Activated CD4-positive, CD25-positive, alpha-beta regulatory T cell (primary cell): ENCODE measurements at regions not wholly inside any gene's neighbourhood (a gene's known extent, or its start where the extent isn't known, plus 50 kb on each side); places are given as distances from the start of the nearest gene placed in this dataset.
"Not testable (repeated sequence)": the region's sequence is repeated elsewhere in the genome, so short reads cannot be mapped to it uniquely, and the experiment has no call there.

Source experiments
- DNase-seq, 4 experiments: peaks; one replicate each; lab custom pipeline; 2025; lab: John Stamatoyannopoulos, UW

GRCh38 chr3:106075731-106076130, 206.9 kb upstream of the CBLB start:
- DNase-seq, result not testable (repeated sequence)

GRCh38 chr3:106078635-106079034, 209.8 kb upstream of the CBLB start:
- DNase-seq, result no peak

- no peak for DNase-seq
These were observed 213.8 kb upstream of the CBLB start for GRCh38 chr3:106082616-106083015.

GRCh38 chr3:106083207-106083606, 214.4 kb upstream of the CBLB start:
- DNase-seq, result no peak

- DNase-seq, result no peak
These were observed 215.0 kb upstream of the CBLB start for GRCh38 chr3:106083854-106084253.

GRCh38 chr3:106086038-106086437, 217.2 kb upstream of the CBLB start:
- no peak for DNase-seq

GRCh38 chr3:106086636-106087035, 217.8 kb upstream of the CBLB start:
- no peak for DNase-seq

- DNase-seq, result no peak
These were observed 219.5 kb upstream of the CBLB start for GRCh38 chr3:106088304-106088703.

- no peak for DNase-seq
These were observed 220.1 kb upstream of the CBLB start for GRCh38 chr3:106088899-106089298.

- no peak for DNase-seq
These were observed 221.0 kb upstream of the CBLB start for GRCh38 chr3:106089806-106090205.

GRCh38 chr3:106092792-106093191, 224.0 kb upstream of the CBLB start:
- DNase-seq, result no peak

- no peak for DNase-seq
These were observed 224.8 kb upstream of the CBLB start for GRCh38 chr3:106093616-106094015.

- DNase-seq, result no peak
These were observed 229.1 kb upstream of the CBLB start for GRCh38 chr3:106097817-106098435.

GRCh38 chr3:106103383-106103782, 234.6 kb upstream of the CBLB start:
- DNase-seq, result no peak

- DNase-seq, result no peak
These were observed 235.3 kb upstream of the CBLB start for GRCh38 chr3:106104078-106104477.

- DNase-seq, result no peak
These were observed 240.1 kb upstream of the CBLB start for GRCh38 chr3:106108925-106109324.

- not testable (repeated sequence) for DNase-seq
These were observed 243.7 kb upstream of the CBLB start for GRCh38 chr3:106112561-106112960.

- no peak for DNase-seq
These were observed 244.9 kb upstream of the CBLB start for GRCh38 chr3:106113747-106114146.

GRCh38 chr3:106114220-106114619, 245.4 kb upstream of the CBLB start:
- no peak for DNase-seq

- no peak for DNase-seq
These were observed 246.0 kb upstream of the CBLB start for GRCh38 chr3:106114848-106115247.

GRCh38 chr3:106115557-106115956, 246.7 kb upstream of the CBLB start:
- no peak for DNase-seq

GRCh38 chr3:106116733-106117489, 248.1 kb upstream of the CBLB start:
- DNase-seq, result no peak

GRCh38 chr3:106117490-106117858, 248.7 kb upstream of the CBLB start:
- no peak for DNase-seq

GRCh38 chr3:106119614-106120082, 250.8 kb upstream of the CBLB start:
- no peak for DNase-seq
